ENCODE measurements at regions not wholly inside any gene's neighbourhood (a gene's known extent, or its start where the extent isn't known, plus 50 kb on each side); places are given as distances from the start of the nearest gene placed in this dataset.

DNA sequence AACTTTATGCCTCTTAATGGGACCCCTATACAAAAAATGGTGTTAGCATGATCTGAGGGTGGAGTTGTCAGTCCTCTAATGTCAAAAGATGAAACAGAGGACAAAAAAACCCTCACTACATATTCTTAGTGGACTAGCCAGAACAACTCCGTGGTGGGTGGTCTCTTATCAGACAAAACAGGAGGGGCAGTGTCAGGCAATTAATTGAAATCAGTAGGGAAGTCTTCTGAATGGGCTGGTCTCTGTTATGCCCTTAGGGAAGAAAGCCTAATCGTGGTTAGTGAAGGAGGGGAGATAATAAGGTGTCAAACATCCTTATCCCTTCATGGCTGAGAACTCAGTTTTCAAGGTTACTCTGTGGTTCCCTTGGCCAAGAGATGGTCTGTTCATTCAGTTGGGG, 909.4 kb downstream of the GRID1 start:
- no peak for TF ChIP-seq SP1 (IDR thresholded peaks at IDR 0.05)
- TF ChIP-seq ARNT (IDR thresholded peaks at IDR 0.05), result no peak
- TF ChIP-seq HDGF (IDR thresholded peaks at IDR 0.05; ENCODE audit: borderline replicate concordance), result no peak
- no peak for TF ChIP-seq CTBP1 (IDR thresholded peaks at IDR 0.05; ENCODE audit: borderline replicate concordance)
- no peak for TF ChIP-seq BHLHE40 (IDR thresholded peaks at IDR 0.05; ENCODE audit: borderline replicate concordance)
- TF ChIP-seq TARDBP (IDR thresholded peaks at IDR 0.05), result no peak
- TF ChIP-seq ZNF384 (IDR thresholded peaks at IDR 0.05), result no peak
- no peak for TF ChIP-seq FOXA1 (IDR thresholded peaks at IDR 0.05)
- no peak for TF ChIP-seq FOXM1 (IDR thresholded peaks at IDR 0.05; ENCODE audit: borderline replicate concordance)
- no peak for TF ChIP-seq ELF4 (IDR thresholded peaks at IDR 0.05)
- TF ChIP-seq, protein P1, sequence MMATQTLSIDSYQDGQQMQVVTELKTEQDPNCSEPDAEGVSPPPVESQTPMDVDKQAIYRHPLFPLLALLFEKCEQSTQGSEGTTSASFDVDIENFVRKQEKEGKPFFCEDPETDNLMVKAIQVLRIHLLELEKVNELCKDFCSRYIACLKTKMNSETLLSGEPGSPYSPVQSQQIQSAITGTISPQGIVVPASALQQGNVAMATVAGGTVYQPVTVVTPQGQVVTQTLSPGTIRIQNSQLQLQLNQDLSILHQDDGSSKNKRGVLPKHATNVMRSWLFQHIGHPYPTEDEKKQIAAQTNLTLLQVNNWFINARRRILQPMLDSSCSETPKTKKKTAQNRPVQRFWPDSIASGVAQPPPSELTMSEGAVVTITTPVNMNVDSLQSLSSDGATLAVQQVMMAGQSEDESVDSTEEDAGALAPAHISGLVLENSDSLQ (IDR thresholded peaks at IDR 0.05), result no peak
- TF ChIP-seq NFRKB (IDR thresholded peaks at IDR 0.05), result no peak
- TF ChIP-seq LEF1 (IDR thresholded peaks at IDR 0.05; ENCODE audit: borderline replicate concordance), result no peak

Data from HEK293T (cell line).